Fibroblast of mammary gland (primary cell): ENCODE measurements at regions not wholly inside any gene's neighbourhood (a gene's known extent, or its start where the extent isn't known, plus 50 kb on each side); places are given as distances from the start of the nearest gene placed in this dataset.

Experiments used
- DNase-seq: peaks from one replicate; pipeline ENCODE4 v3.0.0-alpha.2; 2010; ENCODE audit warnings: low read depth
- H3K4me3 ChIP-seq: 2 replicates; pipeline ENCODE4 v1.5.1; 2011; ENCODE audit warnings: low read depth, mild to moderate bottlenecking, low read length, moderate library complexity; ENCODE audit not compliant: control insufficient read depth
- TF ChIP-seq, protein P1 (sequence below): conservative IDR thresholded peaks from 2 replicates; pipeline ENCODE4 v1.5.1; 2011; ENCODE audit warnings: low read depth, low read length, inconsistent platforms; ENCODE audit not compliant: control insufficient read depth, insufficient read depth

GRCh38 chr5:108623826-108624225 lies 123.9 kb upstream of the FER start:
- TF ChIP-seq, protein P1, sequence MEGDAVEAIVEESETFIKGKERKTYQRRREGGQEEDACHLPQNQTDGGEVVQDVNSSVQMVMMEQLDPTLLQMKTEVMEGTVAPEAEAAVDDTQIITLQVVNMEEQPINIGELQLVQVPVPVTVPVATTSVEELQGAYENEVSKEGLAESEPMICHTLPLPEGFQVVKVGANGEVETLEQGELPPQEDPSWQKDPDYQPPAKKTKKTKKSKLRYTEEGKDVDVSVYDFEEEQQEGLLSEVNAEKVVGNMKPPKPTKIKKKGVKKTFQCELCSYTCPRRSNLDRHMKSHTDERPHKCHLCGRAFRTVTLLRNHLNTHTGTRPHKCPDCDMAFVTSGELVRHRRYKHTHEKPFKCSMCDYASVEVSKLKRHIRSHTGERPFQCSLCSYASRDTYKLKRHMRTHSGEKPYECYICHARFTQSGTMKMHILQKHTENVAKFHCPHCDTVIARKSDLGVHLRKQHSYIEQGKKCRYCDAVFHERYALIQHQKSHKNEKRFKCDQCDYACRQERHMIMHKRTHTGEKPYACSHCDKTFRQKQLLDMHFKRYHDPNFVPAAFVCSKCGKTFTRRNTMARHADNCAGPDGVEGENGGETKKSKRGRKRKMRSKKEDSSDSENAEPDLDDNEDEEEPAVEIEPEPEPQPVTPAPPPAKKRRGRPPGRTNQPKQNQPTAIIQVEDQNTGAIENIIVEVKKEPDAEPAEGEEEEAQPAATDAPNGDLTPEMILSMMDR = no peak
- DNase-seq = no peak
- H3K4me3 ChIP-seq = no peak overlapping the region

- H3K4me3 ChIP-seq = no peak overlapping the region
- no peak for DNase-seq
- TF ChIP-seq, protein P1 = no peak
These were observed 127.2 kb upstream of the FER start for GRCh38 chr5:108620516-108620915.

- TF ChIP-seq, protein P1 = no peak
- no peak for DNase-seq
- H3K4me3 ChIP-seq = no peak overlapping the region
These were observed 127.9 kb upstream of the FER start for GRCh38 chr5:108619815-108620214.

DNA sequence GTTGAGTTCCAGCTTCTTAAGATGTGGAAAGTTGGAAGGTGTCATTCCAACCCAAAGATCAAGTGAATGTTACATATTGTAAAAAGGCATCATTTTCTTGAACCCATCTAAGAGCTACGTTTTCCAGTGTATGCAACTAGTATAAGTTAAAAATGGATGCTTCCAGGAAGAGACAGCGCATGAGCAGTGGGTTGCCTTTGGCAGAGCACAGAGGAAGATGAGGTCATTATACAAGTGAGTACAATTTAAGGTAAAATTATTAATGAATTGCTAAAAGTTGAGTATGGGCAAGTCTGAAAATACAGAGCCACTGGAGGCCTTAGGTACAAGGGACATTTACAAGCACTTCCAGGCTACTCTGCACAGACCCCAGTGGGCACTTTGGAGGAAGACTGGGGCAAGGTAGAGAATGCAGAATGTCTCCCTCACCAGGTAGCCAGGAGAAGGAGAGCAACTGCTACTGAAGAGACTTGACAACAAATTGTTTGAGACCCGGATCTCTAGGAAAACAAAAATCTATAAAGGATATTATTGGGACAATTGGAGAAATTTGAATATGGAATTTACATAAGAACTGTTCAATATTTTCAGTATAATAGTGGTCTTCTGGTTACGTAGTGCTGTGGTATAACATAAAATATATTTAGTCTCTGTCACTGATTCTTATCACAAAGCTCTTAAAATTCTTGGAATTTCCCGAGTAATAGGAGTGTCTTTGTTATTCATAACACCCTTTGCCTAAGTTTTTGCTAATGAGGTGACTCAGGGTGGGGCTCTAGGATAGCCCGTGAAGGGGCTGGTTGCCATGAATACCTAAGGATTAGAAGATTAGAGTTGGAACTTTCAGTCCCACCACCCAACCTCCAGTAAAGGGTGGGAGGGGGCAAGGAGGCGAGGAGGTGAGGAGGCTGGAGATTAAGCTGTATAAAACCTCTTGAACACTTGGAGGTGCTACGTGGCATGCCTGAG lies 129.9 kb upstream of the FER start:
- DNase-seq = no peak
- TF ChIP-seq, protein P1 = no peak
- H3K4me3 ChIP-seq = no peak overlapping the region

GRCh38 chr5:108615216-108615615 lies 132.5 kb upstream of the FER start:
- TF ChIP-seq, protein P1 = no peak
- no peak overlapping the region for H3K4me3 ChIP-seq
- DNase-seq = peak; percentile 76

DNA sequence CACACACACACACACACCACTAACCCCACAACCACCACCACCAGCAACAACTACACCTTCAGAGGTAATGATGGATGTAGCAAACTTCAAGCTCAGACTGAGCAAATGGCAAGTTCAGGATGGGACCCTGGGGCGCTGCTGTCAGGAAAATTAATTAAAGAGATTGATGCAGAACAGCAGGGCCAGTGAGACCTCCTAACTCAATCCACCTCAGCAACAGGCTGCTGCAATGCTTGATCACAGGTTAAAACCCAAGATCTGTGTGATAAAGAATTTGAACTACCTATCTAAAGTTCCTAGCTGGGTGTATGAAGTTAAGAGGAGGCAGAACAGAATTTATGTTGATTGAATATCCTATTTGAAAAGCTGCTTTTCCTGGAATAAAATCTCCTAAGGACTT lies 140.3 kb upstream of the FER start:
- TF ChIP-seq, protein P1 = no peak
- no peak for DNase-seq
- H3K4me3 ChIP-seq = no peak overlapping the region
